BJ (cell line): ENCODE measurements at regions not wholly inside any gene's neighbourhood (a gene's known extent, or its start where the extent isn't known, plus 50 kb on each side); places are given as distances from the start of the nearest gene placed in this dataset.

Source experiments
- CTCF ChIA-PET: fragments of 350-600 bp; formaldehyde crosslinking; extraction: SDS; loops from one replicate; lab custom pipeline; 2021; ENCODE audit warnings: antibody characterized with exemption, inconsistent platforms; lab: Yijun Ruan, JAX
- POLR2A ChIA-PET: fragments of 300-600 bp; sonication (Branson Sonifier 250); formaldehyde crosslinking; extraction: SDS; loops from one replicate; lab custom pipeline; 2021; ENCODE audit warnings: antibody characterized with exemption; lab: Charles Lee
- DNase-seq: peaks from one replicate; pipeline ENCODE4 v3.0.0-alpha.2; 2011; ENCODE audit warnings: low read depth
- H3K27me3 ChIP-seq: 2 replicates; pipeline ENCODE4 v1.6.0; 2011; ENCODE audit warnings: low read length; ENCODE audit not compliant: control insufficient read depth, insufficient read depth
- H3K36me3 ChIP-seq: 2 replicates; pipeline ENCODE4 v1.5.1; 2011; ENCODE audit warnings: low read length; ENCODE audit not compliant: control insufficient read depth, insufficient read depth
- H3K4me3 ChIP-seq: 2 replicates; pipeline ENCODE4 v1.5.1; 2011; ENCODE audit warnings: low read depth, mild to moderate bottlenecking, control low read depth, low read length
- TF ChIP-seq, protein P1 (sequence below): IDR thresholded peaks from 2 replicates; pipeline ENCODE4 v1.5.1; 2011; ENCODE audit warnings: low read depth, mild to moderate bottlenecking, control low read depth, inconsistent platforms, low read length, moderate library complexity; ENCODE audit not compliant: insufficient read depth

DNA sequence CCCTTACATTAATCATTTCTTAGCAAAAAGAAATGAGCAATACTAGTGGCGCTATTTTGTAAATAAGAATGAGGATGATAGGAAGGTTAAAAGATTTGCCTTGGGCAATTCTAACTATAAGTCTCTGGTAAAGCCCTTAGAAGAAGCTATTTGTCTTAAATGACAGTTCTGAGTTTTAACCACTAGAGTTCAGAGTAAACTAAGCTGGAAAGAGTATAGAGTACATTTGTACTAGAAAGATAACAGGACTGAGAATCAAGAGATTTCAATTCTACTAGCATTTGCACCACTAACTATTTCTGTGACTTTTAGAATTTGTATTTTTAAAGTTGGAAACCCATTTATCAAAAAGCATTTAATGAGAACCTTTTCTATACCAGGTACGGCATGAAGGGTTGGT is 750.3 kb downstream of the OLFM4 start:
- ChIA-PET CTCF (no interaction called here), POLR2A (no interaction called here)

DNA sequence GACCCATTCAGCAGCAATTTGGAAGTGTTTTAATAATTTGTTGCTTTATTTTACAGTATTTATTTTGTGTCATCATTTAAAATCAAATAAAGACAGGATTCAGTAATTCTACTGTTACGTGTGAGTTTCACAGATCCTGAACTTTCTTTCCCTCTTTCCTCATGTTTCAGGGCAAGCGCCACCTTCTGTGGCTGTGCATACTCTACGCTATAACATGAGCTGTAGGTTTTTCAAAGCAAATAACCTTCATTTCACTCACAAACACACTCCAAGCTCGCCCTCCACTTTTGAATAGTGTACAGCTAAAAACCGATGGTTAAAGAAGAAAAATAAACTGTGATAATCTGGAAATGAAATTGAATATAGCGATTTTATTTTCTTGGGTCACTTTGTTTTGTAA is 753.3 kb downstream of the OLFM4 start:
- Histone ChIP-seq H3K36me3 (no peaks in the 10 kb centered on the region), H3K27me3 (no peaks in the 10 kb centered on the region), H3K4me3 (no peak overlapping the region)
- no peak for DNase-seq
- POLR2A ChIA-PET, result no interaction called here
- TF ChIP-seq, protein P1, sequence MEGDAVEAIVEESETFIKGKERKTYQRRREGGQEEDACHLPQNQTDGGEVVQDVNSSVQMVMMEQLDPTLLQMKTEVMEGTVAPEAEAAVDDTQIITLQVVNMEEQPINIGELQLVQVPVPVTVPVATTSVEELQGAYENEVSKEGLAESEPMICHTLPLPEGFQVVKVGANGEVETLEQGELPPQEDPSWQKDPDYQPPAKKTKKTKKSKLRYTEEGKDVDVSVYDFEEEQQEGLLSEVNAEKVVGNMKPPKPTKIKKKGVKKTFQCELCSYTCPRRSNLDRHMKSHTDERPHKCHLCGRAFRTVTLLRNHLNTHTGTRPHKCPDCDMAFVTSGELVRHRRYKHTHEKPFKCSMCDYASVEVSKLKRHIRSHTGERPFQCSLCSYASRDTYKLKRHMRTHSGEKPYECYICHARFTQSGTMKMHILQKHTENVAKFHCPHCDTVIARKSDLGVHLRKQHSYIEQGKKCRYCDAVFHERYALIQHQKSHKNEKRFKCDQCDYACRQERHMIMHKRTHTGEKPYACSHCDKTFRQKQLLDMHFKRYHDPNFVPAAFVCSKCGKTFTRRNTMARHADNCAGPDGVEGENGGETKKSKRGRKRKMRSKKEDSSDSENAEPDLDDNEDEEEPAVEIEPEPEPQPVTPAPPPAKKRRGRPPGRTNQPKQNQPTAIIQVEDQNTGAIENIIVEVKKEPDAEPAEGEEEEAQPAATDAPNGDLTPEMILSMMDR, result no peak
- CTCF ChIA-PET, result interaction anchor here (1.1 kb wide), 1 partner anchor 9 kb away, joined by 5 read pairs; no protein-coding TSS in a partner anchor

More for the DNA sequence above, 750.3 kb downstream of the OLFM4 start:
- no peak for DNase-seq
- Histone ChIP-seq H3K36me3 (no peaks in the 10 kb centered on the region), H3K27me3 (no peaks in the 10 kb centered on the region), H3K4me3 (no peak overlapping the region)
- TF ChIP-seq, protein P1, result no peak

DNA sequence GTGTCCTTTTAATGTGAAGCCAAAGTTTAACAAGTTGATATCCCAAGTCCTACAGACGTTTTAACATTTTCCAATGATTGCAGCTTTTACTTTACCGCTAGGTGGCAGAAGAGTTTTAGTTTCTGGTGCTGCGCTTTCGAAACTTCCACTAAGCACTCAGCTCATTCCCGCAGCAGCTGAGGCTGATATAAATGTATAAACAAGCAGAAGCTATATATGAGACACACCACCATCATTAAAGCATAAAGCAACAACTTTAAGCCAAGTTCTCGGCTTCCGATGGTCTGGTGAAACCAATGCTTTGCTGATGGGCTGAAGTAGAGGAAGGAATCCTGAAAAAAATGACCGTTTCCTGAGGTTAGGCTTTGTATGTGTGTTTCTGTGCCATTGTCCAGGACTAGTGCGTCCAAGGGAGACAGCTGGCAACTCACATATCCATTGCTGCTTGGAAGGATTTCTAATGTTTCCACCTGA is 753.9 kb downstream of the OLFM4 start:
- ChIA-PET POLR2A (no interaction called here), CTCF (interaction anchor here (0.7 to 1.1 kb wide), 2 partner anchors 8 to 16 kb away, joined by 4 to 5 read pairs; no protein-coding TSS in a partner anchor)
- Histone ChIP-seq H3K36me3 (no peaks in the 10 kb centered on the region), H3K4me3 (no peak overlapping the region), H3K27me3 (no peaks in the 10 kb centered on the region)
- DNase-seq, result no peak
- TF ChIP-seq, protein P1, result peak; percentile 66

DNA sequence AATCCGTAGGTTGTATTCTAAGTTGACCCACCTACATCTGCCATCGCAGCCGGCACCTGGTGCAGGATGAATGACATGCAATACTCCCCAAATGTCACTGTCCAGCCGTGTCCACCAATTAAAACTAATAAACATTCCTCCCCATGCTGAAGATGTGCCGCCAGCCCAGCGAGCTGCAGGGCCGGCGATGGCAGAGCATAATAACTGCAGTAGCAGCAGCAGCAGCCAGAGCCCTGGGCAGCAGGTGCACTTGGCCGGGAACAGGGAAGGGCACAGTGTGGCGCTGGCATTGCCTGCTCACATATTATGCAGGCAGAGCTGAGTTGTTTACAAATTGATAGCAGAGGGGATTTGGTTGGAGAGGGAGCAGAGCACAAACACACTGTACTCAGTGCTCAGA is 754.9 kb downstream of the OLFM4 start:
- Histone ChIP-seq H3K36me3 (no peaks in the 10 kb centered on the region), H3K27me3 (no peaks in the 10 kb centered on the region), H3K4me3 (no peak overlapping the region)
- ChIA-PET CTCF (no interaction called here), POLR2A (no interaction called here)
- TF ChIP-seq, protein P1, result no peak
- no peak for DNase-seq

DNA sequence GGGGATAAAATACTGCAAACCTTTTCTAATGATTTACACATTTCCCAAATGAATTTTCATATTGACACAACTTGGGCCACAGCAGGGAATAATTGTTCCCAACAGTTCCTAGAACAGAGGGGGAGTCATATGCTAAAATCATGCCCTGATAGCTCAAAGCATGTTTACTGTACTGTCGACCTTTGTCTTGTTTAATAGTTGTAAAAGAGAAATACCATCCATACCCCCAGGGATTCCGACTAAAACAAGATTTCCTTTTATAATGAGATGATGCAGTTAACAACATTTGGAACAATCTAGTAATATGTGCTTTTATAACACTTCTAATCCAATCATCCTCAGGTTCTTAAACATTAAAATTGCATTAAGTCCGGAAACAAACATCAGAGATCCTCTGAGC is 759.7 kb downstream of the OLFM4 start:
- Histone ChIP-seq H3K27me3 (no peaks in the 10 kb centered on the region), H3K4me3 (no peak overlapping the region), H3K36me3 (no peaks in the 10 kb centered on the region)
- ChIA-PET POLR2A (no interaction called here), CTCF (no interaction called here)
- DNase-seq, result no peak
- TF ChIP-seq, protein P1, result no peak
